ENCODE measurements at regions not wholly inside any gene's neighbourhood (a gene's known extent, or its start where the extent isn't known, plus 50 kb on each side); places are given as distances from the start of the nearest gene placed in this dataset.

- DNase-seq, result no peak
Observed at GRCh38 chr11:44498089-44498871, 67.2 kb upstream of the CD82 start.

GRCh38 chr11:44502506-44502905 is 63.0 kb upstream of the CD82 start:
- DNase-seq, result no peak

GRCh38 chr11:44505581-44506054 is 59.8 kb upstream of the CD82 start:
- DNase-seq, result peak; percentile 27

GRCh38 chr11:44506375-44507016 is 59.0 kb upstream of the CD82 start:
- DNase-seq, result no peak

DNA sequence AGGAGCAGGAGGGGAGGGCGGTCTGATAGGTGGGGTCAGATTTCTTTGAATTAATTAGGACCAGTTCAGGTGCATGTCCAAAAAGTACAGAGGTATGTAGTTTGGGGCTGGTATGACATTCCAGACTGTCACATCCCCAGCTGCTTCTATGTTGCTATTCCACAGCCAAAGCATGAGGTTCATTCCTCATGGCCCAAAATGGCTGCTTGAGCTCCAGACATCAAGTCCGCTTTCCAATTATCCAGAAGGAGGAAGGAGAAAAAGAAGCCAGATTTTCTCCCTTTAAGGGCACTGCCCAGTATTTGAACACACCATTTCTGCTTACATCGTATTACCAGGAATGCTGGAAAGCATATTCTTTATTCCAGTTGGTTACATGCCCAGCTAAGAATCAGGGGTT is 58.0 kb upstream of the CD82 start:
- no peak for DNase-seq

DNA sequence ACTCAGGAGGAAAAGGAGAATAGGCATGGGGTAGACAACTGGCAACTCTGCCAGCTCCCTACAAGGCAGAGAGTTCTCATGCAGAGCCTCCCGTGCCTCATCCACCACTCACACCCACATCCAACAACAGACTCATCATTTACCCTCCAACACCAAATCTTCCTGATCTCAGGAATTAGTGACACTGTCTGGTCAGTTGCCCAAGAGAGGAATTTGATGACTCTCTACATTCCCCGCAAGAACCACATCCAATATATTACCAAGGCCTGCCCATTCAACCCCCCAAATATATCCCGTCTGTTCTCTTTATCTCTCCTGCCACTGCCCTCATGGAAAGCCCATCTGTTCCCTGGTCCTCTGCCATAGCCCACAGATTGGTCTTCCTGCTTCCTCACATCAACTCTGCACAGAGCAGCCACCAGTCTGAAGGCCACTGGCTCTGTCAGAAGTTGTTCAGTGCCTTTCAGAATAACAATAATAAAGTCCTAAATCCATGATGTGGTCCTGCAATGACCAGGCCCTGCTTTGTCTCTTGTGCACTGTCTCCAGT is 57.5 kb upstream of the CD82 start:
- no peak for DNase-seq

DNA sequence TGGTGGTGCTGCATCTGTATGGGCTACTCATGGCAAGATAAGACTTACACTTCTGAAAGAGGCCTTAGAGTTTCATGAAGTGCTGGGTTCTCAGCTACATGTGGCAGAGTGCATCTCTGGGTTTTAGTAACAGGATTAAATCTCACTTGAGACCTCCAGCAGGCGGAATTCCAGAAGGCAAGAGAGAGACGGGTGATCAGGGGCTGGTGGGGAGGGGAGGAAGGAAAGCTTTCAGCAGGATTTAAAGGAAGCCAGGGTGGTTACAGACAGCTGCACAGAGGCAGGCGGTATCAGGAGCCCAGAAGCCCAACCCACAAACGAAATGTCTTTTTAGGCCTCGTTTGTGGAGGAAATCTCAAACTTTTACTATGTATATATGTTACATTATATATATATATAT is 56.2 kb upstream of the CD82 start:
- DNase-seq, result no peak

DNA sequence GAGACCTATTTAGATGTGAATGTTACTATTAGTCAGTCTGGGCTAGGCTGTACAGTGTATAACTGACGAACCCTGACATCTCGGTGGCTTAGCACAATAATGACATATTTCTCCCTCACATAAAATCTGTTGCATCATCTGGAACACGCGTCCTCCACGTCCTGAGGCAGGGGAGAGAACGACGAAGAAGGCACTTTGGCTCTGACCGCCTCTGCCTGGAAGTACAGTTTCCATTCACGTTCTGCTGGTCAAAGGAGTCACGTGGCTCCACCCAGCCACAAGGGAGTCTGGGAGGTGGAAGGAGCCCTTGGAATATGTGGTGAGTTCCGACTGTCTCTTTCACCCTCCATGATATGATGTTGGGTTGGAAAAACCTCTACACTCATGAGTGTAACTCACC is 55.1 kb upstream of the CD82 start:
- no peak for DNase-seq

GRCh38 chr11:44512818-44513217 is 52.6 kb upstream of the CD82 start:
- DNase-seq, result no peak

DNA sequence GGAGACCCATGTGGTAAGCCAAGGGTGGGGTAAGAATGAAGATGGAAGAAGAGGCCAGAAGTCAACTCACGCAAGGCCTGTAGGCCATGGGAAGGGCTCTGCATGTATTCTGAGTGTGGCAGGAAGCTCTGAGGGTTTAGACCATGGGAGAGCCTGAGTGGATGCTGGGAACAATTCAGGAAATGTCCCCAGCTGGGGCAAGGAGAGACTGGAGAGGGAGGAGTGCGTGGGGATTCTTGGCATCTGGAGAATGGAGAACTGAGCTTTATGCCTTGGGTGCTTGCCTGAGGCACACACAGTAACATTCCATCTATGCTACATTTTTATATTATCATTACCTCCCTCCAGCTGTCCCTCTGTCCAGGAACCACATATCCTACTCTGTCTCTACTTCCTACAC is 50.4 kb upstream of the CD82 start:
- DNase-seq, result no peak
